Hematopoietic multipotent progenitor cell treated with erythropoietin and hydrocortisone succinate and interleukin-3 and kit ligand, for 4 days (in vitro differentiated cells): ENCODE measurements at regions not wholly inside any gene's neighbourhood (a gene's known extent, or its start where the extent isn't known, plus 50 kb on each side); places are given as distances from the start of the nearest gene placed in this dataset.

Source experiments
- DNase-seq: peaks from one replicate; pipeline ENCODE4 v3.0.0-alpha.2; 2015

GRCh38 chr6:17227403-17227802, 53.8 kb upstream of the RBM24 start:
- no peak for DNase-seq
